Dermis blood vessel endothelial cell (primary cell): ENCODE measurements at regions not wholly inside any gene's neighbourhood (a gene's known extent, or its start where the extent isn't known, plus 50 kb on each side); places are given as distances from the start of the nearest gene placed in this dataset.
A peak's percentile ranks its signal among the peaks of the same experiment; 100 is the strongest.

Experiments used
- DNase-seq: peaks from one replicate; pipeline ENCODE4 v3.0.0; 2010

DNA sequence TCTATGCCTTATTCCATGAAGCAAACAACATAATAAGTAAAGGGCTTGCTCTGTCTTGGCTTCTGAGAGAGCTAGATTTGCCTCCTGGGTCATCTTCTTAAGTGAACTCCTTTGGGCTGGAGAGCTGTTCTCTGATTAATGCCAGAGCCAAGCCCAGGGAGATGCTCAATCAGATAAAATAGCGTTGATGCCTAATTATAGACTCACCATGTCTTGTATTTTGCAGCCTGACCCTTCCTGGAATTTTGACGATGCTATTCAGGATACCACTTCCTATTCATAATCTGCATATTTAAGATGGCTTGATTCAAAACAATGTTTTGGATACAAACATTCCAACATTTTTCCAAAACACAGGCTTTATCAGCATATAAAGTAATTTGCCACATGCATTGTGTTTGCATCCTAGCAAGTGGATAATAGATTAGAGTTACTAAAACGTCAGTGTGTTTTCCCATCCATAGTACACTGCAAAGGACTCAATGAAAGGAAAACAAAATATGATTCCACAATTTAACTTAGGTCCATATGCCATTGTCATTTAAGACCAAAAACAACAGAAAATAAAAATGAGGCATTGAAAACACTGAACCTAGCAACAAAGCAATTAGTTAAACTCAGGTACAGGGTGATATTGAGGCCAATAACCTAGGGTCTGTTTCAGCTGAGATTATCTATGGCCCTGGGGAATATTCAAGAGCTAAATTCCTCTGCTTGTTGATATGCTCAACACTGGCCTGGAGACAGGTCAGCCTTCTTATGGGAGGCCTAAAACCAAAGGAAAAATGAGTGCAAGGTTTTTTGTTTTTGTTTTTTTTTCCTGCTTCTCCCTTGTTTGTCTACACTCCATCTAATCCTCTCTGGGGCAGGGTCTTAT, 184.2 kb upstream of the FOXN3 start:
- peak; percentile 64 for DNase-seq

DNA sequence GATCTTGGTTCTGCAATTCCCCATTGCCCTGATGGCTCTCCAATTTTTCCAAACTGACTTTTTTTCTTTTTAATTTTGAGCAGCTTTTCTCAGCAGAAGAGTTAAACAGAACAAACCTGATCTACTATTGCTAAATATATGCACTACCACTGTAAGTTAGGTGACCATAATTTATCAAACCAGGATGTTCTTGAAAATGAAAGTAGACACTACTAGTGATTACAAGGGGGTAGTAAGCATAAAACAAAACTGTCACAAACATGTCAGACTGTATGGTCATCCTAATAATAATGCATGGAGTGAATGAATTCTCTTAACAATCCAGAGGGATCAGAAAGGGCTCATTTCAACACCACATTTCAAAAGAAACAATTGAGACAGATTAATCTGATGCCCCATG, 183.0 kb upstream of the FOXN3 start:
- DNase-seq = no peak

DNA sequence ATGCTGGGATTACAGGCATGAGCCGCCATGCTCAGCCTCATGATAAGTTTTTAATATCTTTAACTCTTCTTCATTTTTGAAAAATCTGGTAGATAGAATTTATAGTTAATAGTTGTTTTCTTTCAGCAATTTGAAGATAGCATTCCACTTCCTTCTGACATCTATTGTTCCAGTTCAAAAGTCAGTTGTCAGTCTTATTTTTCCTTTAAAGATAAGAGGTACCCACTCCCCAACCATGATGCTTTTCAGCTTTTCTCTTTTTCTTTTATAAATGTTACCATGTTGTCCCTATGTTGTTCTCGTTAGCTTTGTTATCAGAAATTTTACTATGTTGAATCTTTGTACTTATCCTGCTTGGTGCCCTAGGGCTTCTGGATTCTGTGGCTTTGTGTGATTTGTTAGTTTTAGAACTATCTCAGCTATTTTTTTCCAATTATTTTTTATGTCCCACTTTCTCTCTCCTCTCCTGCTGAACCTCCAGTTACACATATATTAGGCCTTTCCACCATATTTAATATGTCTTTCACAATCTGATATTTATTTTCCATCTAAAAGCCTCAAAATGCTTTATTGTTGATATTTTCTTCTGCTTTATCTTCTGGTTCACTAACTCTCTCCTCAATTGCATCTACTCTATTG, 181.6 kb upstream of the FOXN3 start:
- peak; percentile 31 for DNase-seq

DNA sequence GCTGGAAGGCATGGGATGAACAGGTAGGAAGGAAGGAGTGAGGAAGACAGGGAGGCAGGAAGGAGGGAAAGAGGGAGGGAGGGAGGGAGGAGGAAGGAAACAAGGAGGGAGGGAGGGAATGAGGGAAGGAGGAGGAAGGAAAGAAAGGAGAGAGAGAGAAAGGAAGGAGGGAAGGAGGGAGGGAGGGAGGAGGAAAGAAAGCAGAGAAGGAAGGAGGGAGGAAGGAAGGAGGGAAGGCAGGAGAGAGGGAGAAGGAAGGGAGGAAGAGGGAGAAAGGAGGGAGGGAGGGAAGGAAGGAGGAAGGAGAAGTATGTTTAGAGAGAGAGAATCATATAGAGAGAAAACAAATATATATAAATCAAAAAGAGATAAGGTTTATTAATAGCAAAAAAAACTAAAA, 175.9 kb upstream of the FOXN3 start:
- no peak for DNase-seq

DNA sequence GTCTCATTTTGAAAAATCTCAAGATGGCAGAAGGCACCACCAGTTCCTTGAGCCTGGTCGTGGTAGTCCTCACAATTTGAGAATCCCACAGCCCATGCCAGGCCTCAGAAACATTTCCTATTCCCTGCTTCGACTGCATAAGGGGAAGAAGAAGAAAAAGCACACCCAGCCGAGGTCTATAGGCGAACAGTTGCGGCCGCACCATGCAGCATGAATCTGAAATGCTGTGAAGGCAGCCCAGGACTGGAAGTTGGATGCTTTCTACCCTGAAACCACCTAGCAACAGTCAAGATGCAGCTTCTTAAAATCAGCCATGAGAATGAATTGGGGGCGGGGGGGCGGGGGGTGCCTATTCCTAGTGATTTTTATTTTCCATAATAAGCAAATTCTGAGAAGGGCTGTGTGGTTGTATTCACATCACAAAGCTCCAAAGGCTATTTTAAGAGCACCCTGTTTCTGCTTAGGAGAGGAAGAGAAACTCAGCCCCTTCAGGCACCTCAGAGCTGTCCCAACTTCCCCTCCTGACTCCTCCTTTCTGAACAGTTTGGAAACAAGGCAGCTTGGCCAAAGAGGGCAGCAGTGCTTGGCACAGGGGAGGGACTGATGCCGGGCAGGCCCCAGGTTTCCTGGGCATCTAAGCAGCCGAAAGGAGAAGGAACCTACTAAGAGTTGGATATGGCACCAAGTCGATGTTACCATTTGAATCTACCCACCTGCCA, 172.5 kb upstream of the FOXN3 start:
- DNase-seq = no peak

DNA sequence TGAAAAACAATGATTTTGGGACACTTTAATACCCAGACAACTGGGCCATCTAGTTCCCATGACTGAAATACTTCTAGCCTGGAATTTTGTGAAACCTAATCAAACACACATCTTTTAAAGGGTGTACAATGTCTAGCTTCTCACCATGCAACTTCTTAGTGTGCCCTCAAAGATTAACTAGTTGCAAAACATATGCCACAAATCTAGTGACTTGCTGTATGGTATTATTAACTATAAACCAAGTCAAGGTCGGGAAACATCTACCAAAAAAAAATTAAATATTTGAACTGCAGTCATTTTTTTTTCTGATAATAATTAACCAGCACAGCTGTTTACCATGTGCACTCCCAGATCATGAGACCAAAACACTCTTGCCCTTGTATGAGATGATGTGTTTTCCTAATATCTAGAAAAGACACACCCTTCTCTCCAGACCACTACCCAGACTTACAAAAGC, 171.8 kb upstream of the FOXN3 start:
- no peak for DNase-seq

DNA sequence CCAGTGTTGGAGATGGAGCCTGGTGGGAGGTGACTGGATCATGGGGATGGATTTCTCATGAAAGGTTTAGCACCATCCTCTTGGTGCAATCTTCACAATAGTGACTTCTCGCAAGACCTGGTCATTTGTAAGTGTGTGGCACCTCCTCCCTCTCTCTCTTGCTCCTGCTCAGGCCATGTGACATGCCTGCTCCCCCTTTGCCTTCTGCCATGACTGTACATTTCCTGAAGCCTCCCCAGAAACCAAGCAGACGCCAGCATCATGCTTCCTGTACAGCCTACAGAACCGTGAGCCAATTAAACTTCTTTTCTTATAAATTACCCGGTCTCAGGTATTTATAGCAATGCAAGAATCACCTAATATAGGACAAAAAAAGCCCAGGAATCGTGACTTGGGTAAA, 171.0 kb upstream of the FOXN3 start:
- peak; percentile 48 for DNase-seq

DNA sequence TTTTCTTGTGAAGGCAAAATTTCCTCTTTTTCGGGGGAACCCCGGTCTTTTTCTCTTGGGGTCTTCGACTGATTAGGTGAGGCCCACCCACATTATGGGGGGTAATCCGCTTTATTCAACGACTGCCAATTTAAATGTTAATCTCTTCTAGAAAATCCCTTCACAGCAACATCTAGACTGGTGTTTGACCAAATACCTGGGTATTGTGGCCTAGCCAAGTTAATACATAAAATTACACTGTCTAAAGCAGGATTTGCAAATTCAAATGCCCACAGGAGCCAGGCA, 170.0 kb upstream of the FOXN3 start:
- no peak for DNase-seq

DNA sequence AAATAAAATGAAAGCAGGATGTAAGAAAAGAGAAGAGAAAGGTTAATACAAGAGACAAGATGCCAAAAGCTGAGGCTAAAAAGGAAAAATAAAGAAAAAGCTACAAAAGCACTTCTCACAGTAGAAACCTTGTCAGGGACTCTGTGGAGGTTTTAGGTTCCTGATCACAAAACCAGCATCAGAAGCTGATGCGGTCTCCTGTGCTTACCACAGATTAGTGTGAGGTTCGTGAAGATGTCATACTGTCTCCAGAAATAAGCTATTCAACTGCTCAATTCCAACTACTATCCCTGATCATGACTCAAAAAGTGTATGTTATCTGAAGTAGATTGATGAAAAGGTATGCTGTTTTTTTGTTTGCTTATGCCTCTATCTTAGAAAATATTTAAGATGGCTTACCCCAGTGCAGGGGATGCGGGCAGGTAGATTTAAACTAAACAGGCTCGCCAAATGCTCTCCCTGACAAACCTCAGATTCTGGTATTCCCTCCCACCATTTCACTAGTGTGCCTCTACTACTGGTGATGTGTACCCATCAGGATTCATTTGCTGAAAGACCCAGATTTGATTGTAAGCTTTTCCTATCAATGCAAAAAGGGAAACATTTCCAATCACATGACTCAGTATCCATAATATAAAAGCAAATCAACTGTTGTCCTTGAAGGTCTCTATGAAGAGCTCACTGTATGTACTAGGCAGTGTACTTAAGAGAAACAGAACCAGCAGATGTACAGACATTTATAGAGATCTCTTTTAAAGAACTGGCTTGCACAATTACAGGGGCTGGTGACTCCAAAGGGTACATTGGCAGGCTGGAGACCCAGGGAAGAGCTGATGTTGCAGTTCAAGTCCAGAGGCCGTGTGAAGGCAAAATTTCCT, 169.5 kb upstream of the FOXN3 start:
- no peak for DNase-seq

DNA sequence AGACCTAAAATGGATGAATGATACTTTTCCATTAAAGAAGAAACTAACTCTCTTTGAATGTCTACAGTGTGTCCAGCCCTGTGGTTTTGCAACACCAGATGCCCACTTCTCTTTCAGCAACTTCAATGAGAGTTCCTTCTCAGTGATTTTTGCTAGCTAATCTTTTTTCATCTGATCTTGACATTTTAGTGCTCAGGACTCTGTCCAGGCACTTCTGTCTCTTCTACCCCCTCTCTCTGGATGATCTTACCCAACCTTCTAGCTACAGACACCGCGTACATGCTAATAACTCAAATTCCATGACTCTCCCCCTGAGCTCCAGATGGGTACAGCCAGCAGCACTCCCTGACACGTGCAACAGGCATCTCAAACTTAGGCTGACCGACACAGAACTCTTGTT, 161.1 kb upstream of the FOXN3 start:
- DNase-seq = no peak

DNA sequence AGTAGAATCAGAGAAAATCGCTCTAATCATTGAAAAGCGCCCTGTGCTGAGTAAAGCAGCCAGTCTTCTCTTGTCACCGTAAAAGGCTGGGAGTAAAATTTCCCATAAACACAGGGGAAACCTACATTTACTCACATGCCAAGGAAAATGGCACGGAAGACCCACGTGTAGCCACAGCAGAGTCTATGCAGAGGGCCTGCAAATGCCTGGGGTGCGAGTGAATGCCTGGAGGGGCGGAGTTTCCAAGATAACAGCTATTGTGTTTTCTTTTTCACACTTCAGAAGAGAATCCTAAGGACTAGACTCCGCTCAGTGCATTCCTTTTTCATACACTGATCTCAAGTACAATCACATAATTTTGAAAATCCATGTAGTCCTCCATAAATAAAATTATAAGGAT, 159.9 kb upstream of the FOXN3 start:
- DNase-seq = no peak

DNA sequence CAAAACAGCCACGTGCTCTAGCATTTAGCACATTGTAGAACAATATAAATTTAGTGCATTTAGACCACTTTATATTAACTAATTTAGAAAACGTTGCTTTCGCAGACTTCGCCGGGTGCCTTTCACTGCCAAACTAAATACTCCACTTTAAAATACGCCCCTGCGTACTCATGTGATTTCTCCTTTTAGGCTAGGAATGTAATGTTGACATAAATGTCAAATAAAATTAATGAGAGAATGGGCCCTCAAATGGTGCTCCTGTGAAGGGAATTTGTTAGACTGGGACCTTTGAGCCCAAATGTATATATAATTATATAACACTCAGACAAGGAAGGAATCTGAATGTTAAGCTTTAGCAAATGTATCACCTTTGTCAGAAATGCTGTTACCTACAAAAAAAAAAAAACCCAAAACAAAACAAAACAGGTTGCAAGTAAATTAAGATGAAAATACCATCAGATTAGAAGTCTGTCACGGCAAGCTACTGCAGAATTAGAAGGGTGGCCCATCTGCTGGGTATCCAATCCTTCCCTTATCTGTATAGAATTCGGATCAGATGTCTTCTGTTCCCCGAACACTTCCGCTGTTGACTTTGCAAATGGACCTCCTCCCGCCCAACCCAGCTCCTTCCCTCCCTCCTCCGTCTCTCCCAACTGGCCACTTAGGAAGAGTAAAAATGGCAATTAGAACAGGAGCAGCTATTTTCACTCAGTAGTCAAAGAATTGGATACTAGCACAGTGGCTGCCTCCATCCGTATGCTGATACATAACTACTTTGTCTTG, 159.3 kb upstream of the FOXN3 start:
- no peak for DNase-seq

DNA sequence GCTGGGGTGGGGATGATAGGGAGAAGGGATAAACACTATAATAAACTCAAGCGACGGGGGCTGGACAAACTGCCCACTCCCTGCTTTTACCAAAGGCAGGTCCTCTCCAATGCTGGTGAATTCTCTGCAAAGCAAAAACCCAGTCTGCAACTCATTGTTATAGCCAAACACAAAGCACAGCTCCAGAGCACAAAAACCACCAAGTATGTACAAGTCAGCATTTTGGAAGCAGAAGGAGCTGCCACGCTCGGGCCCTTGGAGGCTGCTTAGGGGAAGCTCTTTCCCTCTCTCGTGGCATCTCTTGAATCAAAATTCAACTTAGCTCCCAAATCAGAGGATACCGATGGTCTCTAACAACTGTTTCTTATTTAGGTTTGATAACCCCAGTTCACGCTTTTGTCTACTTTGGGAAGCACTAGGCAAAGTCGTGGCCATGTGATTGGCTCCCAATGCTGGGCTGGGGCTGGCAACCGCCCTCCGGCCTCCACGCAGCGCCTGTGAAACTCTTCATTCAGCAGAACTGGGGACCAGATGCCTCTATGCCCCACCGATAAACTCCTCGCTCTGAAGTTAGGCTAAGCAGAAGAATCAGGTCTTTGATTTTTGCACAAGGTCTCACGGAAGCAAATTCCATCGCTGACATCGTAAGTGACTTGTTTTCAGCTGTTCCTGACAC, 158.5 kb upstream of the FOXN3 start:
- DNase-seq = no peak

DNA sequence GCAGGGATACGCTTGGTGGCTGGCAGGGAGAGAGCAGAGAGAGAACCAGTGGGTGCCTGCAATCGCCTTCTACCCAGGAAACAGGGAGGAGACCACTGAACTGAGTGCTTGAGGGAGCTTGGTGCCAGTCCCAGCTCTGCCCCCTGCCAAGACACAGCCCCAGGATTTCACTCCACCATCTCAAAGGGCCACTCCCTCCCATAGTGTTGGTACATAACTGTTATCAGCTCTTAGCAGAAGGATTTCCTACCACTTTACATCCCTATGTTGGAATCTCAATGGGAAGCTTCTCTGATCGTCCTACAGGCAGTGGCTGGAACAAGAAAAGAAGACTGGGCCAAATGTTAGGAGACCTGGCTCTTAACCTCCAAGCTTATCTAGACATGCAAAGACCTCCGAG, 157.4 kb upstream of the FOXN3 start:
- DNase-seq = no peak

DNA sequence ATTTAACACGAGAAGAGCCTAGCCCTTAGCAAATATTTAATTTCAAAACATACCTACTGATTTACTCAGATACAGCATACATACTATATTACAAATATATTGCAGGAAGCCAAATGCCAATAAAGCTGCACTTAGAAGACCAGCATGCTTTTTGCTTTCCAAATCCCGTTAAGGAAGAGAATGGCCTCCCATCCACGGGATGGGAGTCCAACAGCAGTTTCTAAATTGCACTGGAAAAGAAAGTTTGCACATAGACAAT, 156.3 kb upstream of the FOXN3 start:
- no peak for DNase-seq

DNA sequence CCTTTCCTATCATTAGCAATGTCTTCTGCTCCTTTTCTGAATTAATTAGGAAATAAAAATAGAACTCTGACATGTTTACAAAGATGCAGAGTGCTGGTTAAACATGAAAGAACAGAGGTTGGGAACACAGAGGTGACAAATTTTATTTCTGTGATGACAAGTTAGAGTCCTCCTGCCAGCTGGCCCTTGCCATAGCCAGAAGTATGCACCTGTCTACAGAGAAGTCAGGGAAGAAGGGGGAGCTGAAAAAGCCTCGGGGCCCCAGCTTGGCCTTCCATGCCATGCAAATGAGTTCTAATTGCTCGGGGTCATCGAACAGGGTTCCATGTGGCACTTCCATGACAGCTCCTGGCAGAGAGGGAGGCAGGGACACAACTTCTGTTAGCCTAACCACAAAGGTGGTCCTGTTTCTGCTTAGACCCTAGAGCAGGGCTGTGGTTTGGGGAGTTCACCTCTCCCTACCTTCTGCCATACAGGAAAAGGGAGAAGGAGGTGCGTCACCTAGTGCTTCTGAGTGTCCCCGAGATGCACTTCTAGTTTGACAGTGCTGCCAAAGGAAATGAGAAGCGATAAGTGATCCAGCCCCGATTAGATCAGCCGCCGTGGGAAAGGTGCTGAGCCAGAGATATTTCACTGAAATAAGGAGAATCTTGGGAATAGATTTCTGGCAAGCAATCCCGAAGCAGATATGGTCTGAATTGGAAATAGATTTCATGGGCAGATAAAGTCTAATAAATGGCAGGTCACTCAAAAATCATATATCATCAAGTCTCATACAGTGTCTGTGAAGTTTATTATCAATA, 155.8 kb upstream of the FOXN3 start:
- no peak for DNase-seq

DNA sequence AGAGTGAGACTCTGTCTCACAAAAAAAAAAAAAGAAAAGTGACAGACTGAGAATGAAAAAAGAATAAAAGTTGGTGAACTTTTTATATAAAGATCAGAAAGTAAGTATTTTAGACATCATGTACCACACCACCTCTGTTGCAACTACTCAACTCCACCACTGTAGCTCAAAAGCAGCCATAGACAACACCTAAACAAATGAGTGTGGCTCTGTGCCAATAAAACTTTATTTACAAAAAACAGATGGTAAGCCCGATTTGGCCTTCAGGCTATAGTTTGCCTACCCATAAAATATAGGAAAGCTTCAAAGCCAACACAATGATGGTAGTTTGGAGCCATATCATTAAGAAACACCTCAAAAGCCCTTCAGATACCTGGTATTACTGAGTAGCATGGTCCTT, 154.5 kb upstream of the FOXN3 start:
- DNase-seq = no peak

DNA sequence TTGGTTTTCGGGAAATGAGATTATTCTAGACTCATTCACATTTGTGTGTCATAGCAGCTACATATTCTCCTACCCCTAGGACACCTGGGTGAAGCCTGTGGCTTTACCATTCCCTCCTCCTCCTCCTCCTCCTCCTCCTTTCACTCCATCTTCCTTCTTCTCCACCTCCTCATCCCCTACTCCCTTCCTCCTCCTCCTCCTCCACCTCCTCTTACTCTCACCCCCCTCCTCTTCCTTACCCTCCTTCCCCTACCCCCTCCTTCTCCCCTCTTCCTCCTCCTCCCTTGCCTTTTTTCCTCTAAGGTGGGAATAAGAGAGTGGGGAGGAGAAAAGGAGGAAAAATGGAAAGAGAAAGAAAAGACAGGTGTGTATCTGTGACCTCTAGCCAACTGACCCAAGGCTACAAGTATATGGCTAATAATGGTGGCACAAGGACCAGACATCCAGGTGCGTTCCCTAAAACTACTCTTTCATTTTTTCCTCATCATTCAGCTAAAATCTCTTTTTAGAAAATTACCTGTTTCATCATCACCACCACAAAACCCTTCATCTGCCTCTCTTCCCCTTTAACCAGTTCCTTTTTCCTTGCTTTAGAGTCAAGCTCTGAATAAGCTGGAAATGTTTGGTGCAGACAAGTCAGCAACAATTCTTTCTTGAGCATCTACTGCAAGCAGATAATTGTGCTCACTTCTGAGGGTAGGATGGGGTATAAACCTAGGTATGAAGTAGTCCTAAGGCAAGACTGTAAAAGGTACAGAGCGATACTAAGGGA, 149.8 kb upstream of the FOXN3 start:
- DNase-seq = no peak

DNA sequence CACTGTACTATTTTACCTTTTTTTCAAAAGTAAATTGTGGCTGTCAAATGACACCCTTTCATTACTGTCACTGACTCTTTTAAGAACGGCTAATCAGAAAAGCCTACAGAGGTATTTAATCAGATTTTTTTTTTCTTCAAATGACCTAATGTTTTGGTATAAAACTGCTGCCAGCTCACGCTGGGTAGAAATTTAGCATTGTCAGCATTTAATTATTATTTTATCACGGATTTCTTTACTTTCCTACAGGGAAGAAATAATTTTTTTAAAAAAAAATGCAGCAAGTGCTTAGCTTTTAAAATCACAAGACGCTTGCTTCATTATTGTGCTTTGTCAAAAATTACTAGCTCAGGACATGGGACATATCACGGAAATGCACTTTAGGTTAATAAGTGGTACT, 149.1 kb upstream of the FOXN3 start:
- DNase-seq = no peak

DNA sequence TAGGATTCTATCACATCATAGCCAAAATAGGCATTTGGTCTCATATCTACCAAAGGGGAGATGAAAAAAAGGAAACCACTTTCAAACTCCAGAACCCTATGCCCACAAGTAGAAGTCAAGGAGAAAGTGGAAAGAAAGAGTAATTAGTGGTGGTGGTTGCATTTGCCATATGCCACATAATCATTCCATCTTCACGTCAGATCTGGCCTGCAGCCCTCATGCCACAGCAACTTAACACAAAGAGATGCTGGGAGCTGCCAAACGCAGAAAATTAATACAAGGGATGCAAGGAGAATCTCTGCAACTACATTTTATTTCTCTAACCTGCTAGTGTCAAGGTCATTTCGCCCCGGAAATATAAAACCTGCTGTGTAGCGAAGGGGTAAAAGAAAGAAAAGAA, 148.6 kb upstream of the FOXN3 start:
- no peak for DNase-seq
